ENCODE measurements at regions not wholly inside any gene's neighbourhood (a gene's known extent, or its start where the extent isn't known, plus 50 kb on each side); places are given as distances from the start of the nearest gene placed in this dataset.

GRCh38 chr15:69880571-69881301, 217.0 kb downstream of the TLE3 start:
- no peak overlapping the region for H3K9ac ChIP-seq (ENCODE audit: control insufficient read depth, extremely low read depth, insufficient read depth, low read length)
- no peak overlapping the region for H3K4me2 ChIP-seq (ENCODE audit: control insufficient read depth, extremely low read depth, insufficient read depth, low read depth, low read length)
- dilution Hi-C loops (cut with MboI; ENCODE audit: extremely low pct_ligation_motif_present, low sequenced_read_pairs), result no loop called here
- H3K9me3 ChIP-seq (ENCODE audit: control insufficient read depth, low read depth, low read length), result peaks cover 2% of the 10 kb centered on the region
- no peaks in the 10 kb centered on the region for H4K20me1 ChIP-seq (ENCODE audit: control insufficient read depth, extremely low read depth, insufficient read depth, low read length)
- DNase-seq (ENCODE audit: low read depth, low spot score) (no peak), FAIRE-seq (no peak)
- H3K4me1 ChIP-seq (ENCODE audit: control insufficient read depth, extremely low read depth, insufficient read depth, low read length), result no peaks in the 10 kb centered on the region
- no peaks in the 10 kb centered on the region for H3K36me3 ChIP-seq (ENCODE audit: control insufficient read depth in 2 of 2, extremely low read depth in 1 of 2, insufficient read depth in 2 of 2, low read length in 2 of 2)
- no peak overlapping the region for H3K27ac ChIP-seq (ENCODE audit: control insufficient read depth, insufficient read depth, low read length)
- TF ChIP-seq EZH2 (IDR thresholded peaks at IDR 0.05; ENCODE audit: low read length) (no peak), CTCF (optimal IDR thresholded peaks at IDR 0.05 in 1 of 3, IDR thresholded peaks at IDR 0.05 in 1 of 3, conservative IDR thresholded peaks at IDR 0.05 in 1 of 3; ENCODE audit: extremely low read depth in 1 of 3, insufficient read depth in 2 of 3, low read length in 3 of 3) (no peak)
- no peaks in the 10 kb centered on the region for H3K9me1 ChIP-seq (ENCODE audit: control insufficient read depth, extremely low read depth, insufficient read depth, low read length)
- H3K79me2 ChIP-seq (ENCODE audit: control insufficient read depth, insufficient read depth, low read length), result no peaks in the 10 kb centered on the region
- H3K4me3 ChIP-seq (ENCODE audit: control insufficient read depth in 2 of 3, extremely low read depth in 1 of 3, insufficient read depth in 2 of 3, low read depth in 1 of 3, low read length in 3 of 3), result no peak overlapping the region
- peaks cover 12% of the 10 kb centered on the region for H3K27me3 ChIP-seq (ENCODE audit: control insufficient read depth, extremely low read depth, insufficient read depth, low read length)
- no peak overlapping the region for H2AFZ ChIP-seq (ENCODE audit: control insufficient read depth, low read length)

GRCh38 chr15:69881302-69881670, 216.4 kb downstream of the TLE3 start:
- DNase-seq (ENCODE audit: low read depth, low spot score) (no peak), FAIRE-seq (no peak)
- Histone ChIP-seq H3K27me3 (ENCODE audit: control insufficient read depth, extremely low read depth, insufficient read depth, low read length) (peaks cover 12% of the 10 kb centered on the region), H3K36me3 (ENCODE audit: control insufficient read depth in 2 of 2, extremely low read depth in 1 of 2, insufficient read depth in 2 of 2, low read length in 2 of 2) (no peaks in the 10 kb centered on the region), H3K4me2 (ENCODE audit: control insufficient read depth, extremely low read depth, insufficient read depth, low read depth, low read length) (no peak overlapping the region), H3K4me3 (ENCODE audit: control insufficient read depth in 2 of 3, extremely low read depth in 1 of 3, insufficient read depth in 2 of 3, low read depth in 1 of 3, low read length in 3 of 3) (no peak overlapping the region), H3K9ac (ENCODE audit: control insufficient read depth, extremely low read depth, insufficient read depth, low read length) (no peak overlapping the region), H3K27ac (ENCODE audit: control insufficient read depth, insufficient read depth, low read length) (no peak overlapping the region), H3K4me1 (ENCODE audit: control insufficient read depth, extremely low read depth, insufficient read depth, low read length) (no peaks in the 10 kb centered on the region), H3K79me2 (ENCODE audit: control insufficient read depth, insufficient read depth, low read length) (no peaks in the 10 kb centered on the region), H3K9me3 (ENCODE audit: control insufficient read depth, low read depth, low read length) (peaks cover 2% of the 10 kb centered on the region), H4K20me1 (ENCODE audit: control insufficient read depth, extremely low read depth, insufficient read depth, low read length) (no peaks in the 10 kb centered on the region), H2AFZ (ENCODE audit: control insufficient read depth, low read length) (no peak overlapping the region), H3K9me1 (ENCODE audit: control insufficient read depth, extremely low read depth, insufficient read depth, low read length) (no peaks in the 10 kb centered on the region)
- dilution Hi-C loops (cut with MboI; ENCODE audit: extremely low pct_ligation_motif_present, low sequenced_read_pairs), result no loop called here
- no peak for TF ChIP-seq EZH2 (IDR thresholded peaks at IDR 0.05; ENCODE audit: low read length)
- no peak for TF ChIP-seq CTCF (optimal IDR thresholded peaks at IDR 0.05 in 1 of 3, IDR thresholded peaks at IDR 0.05 in 1 of 3, conservative IDR thresholded peaks at IDR 0.05 in 1 of 3; ENCODE audit: extremely low read depth in 1 of 3, insufficient read depth in 2 of 3, low read length in 3 of 3)

Measured in keratinocyte (primary cell).